ENCODE measurements at regions not wholly inside any gene's neighbourhood (a gene's known extent, or its start where the extent isn't known, plus 50 kb on each side); places are given as distances from the start of the nearest gene placed in this dataset.

GRCh38 chr3:127099982-127100381 lies 92.9 kb upstream of the PRR23E start:
- H3K4me1 ChIP-seq (ENCODE audit: insufficient read depth, low read length) = no peaks in the 10 kb centered on the region
- DNase-seq (no peak), ATAC-seq (ENCODE audit: insufficient read depth, low read depth) (no peak)
- H3K27ac ChIP-seq (ENCODE audit: low read length) = no peak overlapping the region
- H4K20me1 ChIP-seq (ENCODE audit: insufficient read depth, low read length) = no peaks in the 10 kb centered on the region
- peaks cover 6% of the 10 kb centered on the region for H3K9me3 ChIP-seq (ENCODE audit: insufficient read depth, low read length, severe bottlenecking)
- H3K4me3 ChIP-seq (ENCODE audit: low read depth in 1 of 2, low read length in 2 of 2) = no peak overlapping the region
- no peaks in the 10 kb centered on the region for H3K79me2 ChIP-seq (ENCODE audit: insufficient read depth, low read length)
- TF ChIP-seq, protein P1, sequence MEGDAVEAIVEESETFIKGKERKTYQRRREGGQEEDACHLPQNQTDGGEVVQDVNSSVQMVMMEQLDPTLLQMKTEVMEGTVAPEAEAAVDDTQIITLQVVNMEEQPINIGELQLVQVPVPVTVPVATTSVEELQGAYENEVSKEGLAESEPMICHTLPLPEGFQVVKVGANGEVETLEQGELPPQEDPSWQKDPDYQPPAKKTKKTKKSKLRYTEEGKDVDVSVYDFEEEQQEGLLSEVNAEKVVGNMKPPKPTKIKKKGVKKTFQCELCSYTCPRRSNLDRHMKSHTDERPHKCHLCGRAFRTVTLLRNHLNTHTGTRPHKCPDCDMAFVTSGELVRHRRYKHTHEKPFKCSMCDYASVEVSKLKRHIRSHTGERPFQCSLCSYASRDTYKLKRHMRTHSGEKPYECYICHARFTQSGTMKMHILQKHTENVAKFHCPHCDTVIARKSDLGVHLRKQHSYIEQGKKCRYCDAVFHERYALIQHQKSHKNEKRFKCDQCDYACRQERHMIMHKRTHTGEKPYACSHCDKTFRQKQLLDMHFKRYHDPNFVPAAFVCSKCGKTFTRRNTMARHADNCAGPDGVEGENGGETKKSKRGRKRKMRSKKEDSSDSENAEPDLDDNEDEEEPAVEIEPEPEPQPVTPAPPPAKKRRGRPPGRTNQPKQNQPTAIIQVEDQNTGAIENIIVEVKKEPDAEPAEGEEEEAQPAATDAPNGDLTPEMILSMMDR (IDR thresholded peaks at IDR 0.05; ENCODE audit: borderline replicate concordance, extremely low read depth, low read length, poor library complexity, severe bottlenecking) = no peak
- TF ChIP-seq EZH2 (IDR thresholded peaks at IDR 0.05; ENCODE audit: borderline replicate concordance, low read depth, low read length, severe bottlenecking) = no peak
- no peaks in the 10 kb centered on the region for H3K36me3 ChIP-seq (ENCODE audit: insufficient read depth, low read length)
- H3K9ac ChIP-seq (ENCODE audit: low read depth, low read length) = no peak overlapping the region
- H2AFZ ChIP-seq (ENCODE audit: low read depth, low read length) = no peak overlapping the region
- no peak overlapping the region for H3K4me2 ChIP-seq (ENCODE audit: insufficient read depth, low read length)
- H3K27me3 ChIP-seq (ENCODE audit: insufficient read depth, low read length, poor library complexity) = no peaks in the 10 kb centered on the region

- H3K79me2 ChIP-seq (ENCODE audit: insufficient read depth, low read length) = no peaks in the 10 kb centered on the region
- H3K9me3 ChIP-seq (ENCODE audit: insufficient read depth, low read length, severe bottlenecking) = peaks cover 1% of the 10 kb centered on the region
- TF ChIP-seq, protein P1 (IDR thresholded peaks at IDR 0.05; ENCODE audit: borderline replicate concordance, extremely low read depth, low read length, poor library complexity, severe bottlenecking) = no peak
- TF ChIP-seq EZH2 (IDR thresholded peaks at IDR 0.05; ENCODE audit: borderline replicate concordance, low read depth, low read length, severe bottlenecking) = no peak
- no peaks in the 10 kb centered on the region for H3K4me1 ChIP-seq (ENCODE audit: insufficient read depth, low read length)
- H3K4me2 ChIP-seq (ENCODE audit: insufficient read depth, low read length) = no peak overlapping the region
- H3K9ac ChIP-seq (ENCODE audit: low read depth, low read length) = no peak overlapping the region
- no peaks in the 10 kb centered on the region for H4K20me1 ChIP-seq (ENCODE audit: insufficient read depth, low read length)
- ATAC-seq (ENCODE audit: insufficient read depth, low read depth) (no peak), DNase-seq (no peak)
- H2AFZ ChIP-seq (ENCODE audit: low read depth, low read length) = no peak overlapping the region
- H3K4me3 ChIP-seq (ENCODE audit: low read depth in 1 of 2, low read length in 2 of 2) = no peak overlapping the region
- H3K36me3 ChIP-seq (ENCODE audit: insufficient read depth, low read length) = no peaks in the 10 kb centered on the region
- H3K27ac ChIP-seq (ENCODE audit: low read length) = no peak overlapping the region
- no peaks in the 10 kb centered on the region for H3K27me3 ChIP-seq (ENCODE audit: insufficient read depth, low read length, poor library complexity)
Observed at GRCh38 chr3:127100459-127101410, 92.2 kb upstream of the PRR23E start.

- H3K79me2 ChIP-seq (ENCODE audit: insufficient read depth, low read length) = no peaks in the 10 kb centered on the region
- H3K27me3 ChIP-seq (ENCODE audit: insufficient read depth, low read length, poor library complexity) = no peaks in the 10 kb centered on the region
- no peaks in the 10 kb centered on the region for H3K9me3 ChIP-seq (ENCODE audit: insufficient read depth, low read length, severe bottlenecking)
- no peak for ATAC-seq (ENCODE audit: insufficient read depth, low read depth)
- DNase-seq = no peak
- H3K4me2 ChIP-seq (ENCODE audit: insufficient read depth, low read length) = no peak overlapping the region
- no peak overlapping the region for H2AFZ ChIP-seq (ENCODE audit: low read depth, low read length)
- no peak overlapping the region for H3K9ac ChIP-seq (ENCODE audit: low read depth, low read length)
- no peaks in the 10 kb centered on the region for H4K20me1 ChIP-seq (ENCODE audit: insufficient read depth, low read length)
- no peak overlapping the region for H3K4me3 ChIP-seq (ENCODE audit: low read depth in 1 of 2, low read length in 2 of 2)
- TF ChIP-seq, protein P1 (IDR thresholded peaks at IDR 0.05; ENCODE audit: borderline replicate concordance, extremely low read depth, low read length, poor library complexity, severe bottlenecking) = no peak
- no peak for TF ChIP-seq EZH2 (IDR thresholded peaks at IDR 0.05; ENCODE audit: borderline replicate concordance, low read depth, low read length, severe bottlenecking)
- no peaks in the 10 kb centered on the region for H3K36me3 ChIP-seq (ENCODE audit: insufficient read depth, low read length)
- H3K4me1 ChIP-seq (ENCODE audit: insufficient read depth, low read length) = no peaks in the 10 kb centered on the region
- no peak overlapping the region for H3K27ac ChIP-seq (ENCODE audit: low read length)
Observed at GRCh38 chr3:127101411-127102187, 91.3 kb upstream of the PRR23E start.
